Mesendoderm (in vitro differentiated cells): ENCODE measurements at regions not wholly inside any gene's neighbourhood (a gene's known extent, or its start where the extent isn't known, plus 50 kb on each side); places are given as distances from the start of the nearest gene placed in this dataset.

ENCODE experiments used
- DNase-seq: peaks from one replicate; pipeline ENCODE4 v3.0.0; 2013
- H2AK5ac ChIP-seq: 2 replicates; pipeline ENCODE4 v1.6.1; 2013; ENCODE audit warnings: low read length, inconsistent platforms
- H2BK120ac ChIP-seq: 2 replicates; pipeline ENCODE4 v1.6.1; 2013; ENCODE audit warnings: low read depth, mild to moderate bottlenecking, low read length, moderate library complexity, mixed read lengths
- H2BK15ac ChIP-seq: replicated peaks from 2 replicates; pipeline ENCODE4 v1.6.1; 2013; ENCODE audit warnings: low read depth, mild to moderate bottlenecking, moderate library complexity
- H2BK5ac ChIP-seq: 2 replicates; pipeline ENCODE4 v1.6.1; 2013; ENCODE audit warnings: low read length, inconsistent platforms
- H3K18ac ChIP-seq: 2 replicates; pipeline ENCODE4 v1.6.1; 2013; ENCODE audit warnings: mild to moderate bottlenecking, low read length, mixed read lengths
- H3K23ac ChIP-seq: one replicate; pipeline ENCODE4 v1.6.1; 2013; ENCODE audit warnings: low read length
- H3K27ac ChIP-seq: 2 replicates; pipeline ENCODE4 v1.5.1; 2013; ENCODE audit warnings: low read depth, mild to moderate bottlenecking, inconsistent platforms, low read length, moderate library complexity
- H3K27me3 ChIP-seq: 2 replicates; pipeline ENCODE4 v1.6.1; 2013; ENCODE audit warnings: low read length, control low read depth, mild to moderate bottlenecking, inconsistent platforms; ENCODE audit not compliant: insufficient read depth, poor library complexity
- H3K36me3 ChIP-seq: 2 replicates; pipeline ENCODE4 v1.6.1; 2013; ENCODE audit warnings: low read length, inconsistent platforms; ENCODE audit not compliant: control insufficient read depth, insufficient read depth
- H3K4ac ChIP-seq: one replicate; pipeline ENCODE4 v1.6.1; 2013; ENCODE audit warnings: low read depth, mild to moderate bottlenecking, low read length, moderate library complexity
- H3K4me1 ChIP-seq: 2 replicates; pipeline ENCODE4 v1.6.1; 2013; ENCODE audit warnings: low read depth, low read length, inconsistent platforms; ENCODE audit not compliant: control insufficient read depth
- H3K4me2 ChIP-seq: 2 replicates; pipeline ENCODE4 v1.6.1; 2013; ENCODE audit warnings: low read length
- H3K4me3 ChIP-seq: 2 replicates; pipeline ENCODE4 v1.5.1; 2013; ENCODE audit warnings: mild to moderate bottlenecking, low read length
- H3K56ac ChIP-seq: one replicate; pipeline ENCODE4 v1.6.1; 2013; ENCODE audit warnings: low read length
- H3K79me1 ChIP-seq: 2 replicates; pipeline ENCODE4 v1.6.1; 2013; ENCODE audit warnings: low read length, inconsistent platforms
- H3K79me2 ChIP-seq: 2 replicates; pipeline ENCODE4 v1.6.1; 2013; ENCODE audit warnings: mild to moderate bottlenecking, low read length; ENCODE audit not compliant: control insufficient read depth, insufficient read depth
- H3K9ac ChIP-seq: 2 replicates; pipeline ENCODE4 v1.6.1; 2013; ENCODE audit warnings: low read length, inconsistent platforms
- H4K5ac ChIP-seq: one replicate; pipeline ENCODE4 v1.6.1; 2013; ENCODE audit warnings: low read length
- H4K8ac ChIP-seq: one replicate; pipeline ENCODE4 v1.6.1; 2013; ENCODE audit warnings: low read depth, mild to moderate bottlenecking, control low read depth, low read length, moderate library complexity
- WGBS: extraction: QIAGEN DNeasy Blood & Tissue Kit; methylation state at CpG from one replicate; pipeline ENCODE4 v1.1.7; 2013; ENCODE audit warnings: low lambda C conversion rate, missing lambda C conversion rate; ENCODE audit not compliant: insufficient coverage; ENCODE audit errors: extremely low coverage; 5-methylcytosine and 5-hydroxymethylcytosine counted together

DNA sequence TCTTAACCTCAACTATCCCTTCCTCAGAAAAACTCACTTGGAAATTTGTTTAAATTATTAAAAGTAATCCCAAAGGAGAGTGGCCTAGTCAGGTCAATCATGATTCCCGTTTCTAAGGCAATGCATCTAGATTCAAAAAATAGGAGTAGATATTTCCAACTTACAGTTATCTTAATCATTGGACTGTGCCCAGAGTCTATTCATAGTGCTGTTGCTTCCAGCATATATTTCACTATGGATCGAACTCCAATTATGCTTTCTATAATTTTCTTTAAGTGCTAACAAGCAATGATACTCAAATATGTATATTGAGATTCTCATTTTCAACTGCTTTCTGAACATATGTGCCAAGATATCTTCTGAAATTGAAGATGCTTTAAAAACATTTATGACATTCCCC is 229.2 kb upstream of the NWD2 start:
- no peak overlapping the region for H2AK5ac ChIP-seq
- no peak overlapping the region for H3K4ac ChIP-seq
- no peak overlapping the region for H3K23ac ChIP-seq
- DNase-seq, result no peak
- no peak overlapping the region for H3K4me3 ChIP-seq
- H3K56ac ChIP-seq, result no peak overlapping the region
- no peak overlapping the region for H3K18ac ChIP-seq
- no peaks in the 10 kb centered on the region for H3K27me3 ChIP-seq
- no peak overlapping the region for H4K8ac ChIP-seq
- H2BK120ac ChIP-seq, result no peak overlapping the region
- no peaks in the 10 kb centered on the region for H3K36me3 ChIP-seq
- no peak overlapping the region for H2BK15ac ChIP-seq
- H3K79me2 ChIP-seq, result no peaks in the 10 kb centered on the region
- no peaks in the 10 kb centered on the region for H3K79me1 ChIP-seq
- no peak overlapping the region for H3K9ac ChIP-seq
- no peak overlapping the region for H3K4me2 ChIP-seq
- no peak overlapping the region for H4K5ac ChIP-seq
- no peaks in the 10 kb centered on the region for H3K4me1 ChIP-seq
- H3K27ac ChIP-seq, result no peak overlapping the region
- no peak overlapping the region for H2BK5ac ChIP-seq
- WGBS, result no CpG with 5 or more reads among the region's 2 CpGs

DNA sequence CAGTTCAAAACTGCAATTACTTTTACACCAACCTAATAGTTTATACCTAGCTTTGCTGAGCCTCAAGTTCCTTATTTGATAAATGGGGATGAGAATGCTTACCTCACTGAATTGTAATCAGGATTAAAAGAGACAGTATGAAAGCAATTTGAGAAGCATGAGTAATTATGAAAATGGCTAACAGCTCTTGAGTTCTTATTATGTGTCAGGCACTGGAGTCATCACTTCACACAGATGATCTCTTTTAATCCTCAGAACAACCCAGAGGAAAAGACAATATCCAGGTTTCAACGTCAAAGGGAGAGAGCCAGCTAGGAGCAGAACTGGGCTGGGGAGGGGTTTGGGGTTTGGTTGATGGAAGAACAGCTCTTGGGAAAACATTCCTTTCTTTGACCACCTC is 221.0 kb upstream of the NWD2 start:
- H3K36me3 ChIP-seq, result no peaks in the 10 kb centered on the region
- no peak overlapping the region for H3K9ac ChIP-seq
- no peaks in the 10 kb centered on the region for H3K4me1 ChIP-seq
- DNase-seq, result no peak
- no peak overlapping the region for H2AK5ac ChIP-seq
- no peaks in the 10 kb centered on the region for H3K79me2 ChIP-seq
- no peaks in the 10 kb centered on the region for H3K79me1 ChIP-seq
- H2BK5ac ChIP-seq, result no peak overlapping the region
- no peak overlapping the region for H3K56ac ChIP-seq
- no CpG with 5 or more reads among the region's 1 CpG for WGBS
- no peak overlapping the region for H3K4me3 ChIP-seq
- no peak overlapping the region for H4K5ac ChIP-seq
- H2BK120ac ChIP-seq, result no peak overlapping the region
- no peak overlapping the region for H2BK15ac ChIP-seq
- H4K8ac ChIP-seq, result no peak overlapping the region
- no peak overlapping the region for H3K4me2 ChIP-seq
- H3K27me3 ChIP-seq, result no peaks in the 10 kb centered on the region
- no peak overlapping the region for H3K18ac ChIP-seq
- H3K23ac ChIP-seq, result no peak overlapping the region
- no peak overlapping the region for H3K27ac ChIP-seq
- H3K4ac ChIP-seq, result no peak overlapping the region

DNA sequence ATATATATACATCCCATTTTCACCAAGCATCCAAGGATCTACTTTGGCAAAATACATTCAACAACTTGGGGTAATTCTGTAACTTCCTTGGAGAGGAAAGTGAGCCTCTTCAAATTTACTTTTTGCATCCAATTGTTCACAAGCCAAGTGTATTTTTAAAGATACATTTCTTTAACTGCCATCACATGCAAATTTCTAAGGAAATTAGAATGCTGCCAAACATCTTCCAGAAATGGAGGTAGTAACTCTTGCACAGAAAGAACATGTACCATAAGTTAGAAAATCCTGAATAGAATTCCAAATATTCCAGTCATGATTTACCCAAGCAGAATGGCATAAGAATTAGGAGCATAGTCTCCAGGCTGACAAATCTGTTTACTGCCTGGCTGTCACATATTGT is 220.5 kb upstream of the NWD2 start:
- no peak overlapping the region for H3K9ac ChIP-seq
- no peak overlapping the region for H3K4me2 ChIP-seq
- no peak overlapping the region for H2BK5ac ChIP-seq
- H3K56ac ChIP-seq, result no peak overlapping the region
- no peaks in the 10 kb centered on the region for H3K36me3 ChIP-seq
- no peak overlapping the region for H2BK15ac ChIP-seq
- H3K4me1 ChIP-seq, result no peaks in the 10 kb centered on the region
- H3K79me1 ChIP-seq, result no peaks in the 10 kb centered on the region
- no peak overlapping the region for H3K23ac ChIP-seq
- no peak overlapping the region for H3K27ac ChIP-seq
- H3K27me3 ChIP-seq, result no peaks in the 10 kb centered on the region
- no peak overlapping the region for H2AK5ac ChIP-seq
- no peak overlapping the region for H2BK120ac ChIP-seq
- no peak overlapping the region for H4K5ac ChIP-seq
- H4K8ac ChIP-seq, result no peak overlapping the region
- no peak overlapping the region for H3K18ac ChIP-seq
- H3K79me2 ChIP-seq, result no peaks in the 10 kb centered on the region
- no peak overlapping the region for H3K4me3 ChIP-seq
- no peak overlapping the region for H3K4ac ChIP-seq
- no peak for DNase-seq

DNA sequence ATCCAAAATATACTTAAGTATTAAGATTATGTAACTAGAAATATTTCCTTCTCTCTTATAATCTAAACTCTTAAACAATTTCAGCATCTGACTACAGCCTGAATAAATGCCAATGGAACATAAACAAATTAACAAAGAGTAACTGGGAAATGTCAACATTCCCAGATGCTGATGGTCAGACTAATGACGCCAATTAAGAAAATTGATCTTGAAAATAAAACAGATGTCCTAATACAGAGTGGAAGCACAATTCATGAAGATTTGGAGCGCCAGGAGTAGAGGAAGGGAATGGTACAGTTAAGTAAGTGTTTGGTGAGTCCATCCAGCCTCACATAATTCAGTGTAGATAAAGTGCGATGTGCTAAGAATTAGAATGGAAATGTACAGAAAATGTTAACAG is 203.7 kb upstream of the NWD2 start:
- Histone ChIP-seq H3K4me3 (no peak overlapping the region), H3K9ac (no peak overlapping the region), H3K4ac (no peak overlapping the region), H3K36me3 (no peaks in the 10 kb centered on the region), H2BK5ac (no peak overlapping the region), H3K27ac (no peak overlapping the region), H3K27me3 (no peaks in the 10 kb centered on the region), H3K56ac (no peak overlapping the region), H4K8ac (no peak overlapping the region), H3K4me2 (no peak overlapping the region), H3K18ac (no peak overlapping the region), H3K23ac (no peak overlapping the region), H2AK5ac (no peak overlapping the region), H3K79me2 (no peaks in the 10 kb centered on the region), H2BK15ac (no peak overlapping the region), H3K79me1 (no peaks in the 10 kb centered on the region), H3K4me1 (no peaks in the 10 kb centered on the region), H4K5ac (no peak overlapping the region), H2BK120ac (no peak overlapping the region)
- WGBS, result no CpG with 5 or more reads among the region's 3 CpGs
- DNase-seq, result no peak

DNA sequence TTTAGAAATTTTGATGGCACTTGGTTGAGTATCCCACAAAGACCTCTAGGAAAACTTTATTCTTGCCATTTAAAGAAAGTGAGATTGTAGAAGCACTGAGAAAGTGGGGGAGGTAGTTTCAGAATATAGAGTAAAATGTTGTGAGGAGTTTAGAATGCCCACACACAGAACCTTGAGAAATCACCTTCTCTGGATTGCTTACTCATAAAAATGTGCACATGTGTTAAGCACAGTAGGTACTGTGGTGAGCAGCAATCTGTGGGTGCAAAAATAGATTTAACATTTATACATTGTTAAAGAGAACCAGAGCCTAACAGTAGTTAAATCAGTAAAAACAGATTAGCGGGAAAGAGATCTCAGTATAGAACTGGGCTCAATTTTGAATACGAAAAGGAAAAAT is 201.2 kb upstream of the NWD2 start:
- Histone ChIP-seq H3K79me1 (no peaks in the 10 kb centered on the region), H3K9ac (no peak overlapping the region), H2BK120ac (no peak overlapping the region), H3K79me2 (no peaks in the 10 kb centered on the region), H3K4ac (no peak overlapping the region), H2BK5ac (no peak overlapping the region), H3K36me3 (no peaks in the 10 kb centered on the region), H3K56ac (no peak overlapping the region), H3K4me3 (no peak overlapping the region), H3K4me1 (no peaks in the 10 kb centered on the region), H2BK15ac (no peak overlapping the region), H3K27ac (no peak overlapping the region), H3K23ac (no peak overlapping the region), H2AK5ac (no peak overlapping the region), H4K8ac (no peak overlapping the region), H3K4me2 (no peak overlapping the region), H3K27me3 (no peaks in the 10 kb centered on the region), H3K18ac (no peak overlapping the region), H4K5ac (no peak overlapping the region)
- WGBS, result no CpG with 5 or more reads among the region's 2 CpGs
- DNase-seq, result no peak

DNA sequence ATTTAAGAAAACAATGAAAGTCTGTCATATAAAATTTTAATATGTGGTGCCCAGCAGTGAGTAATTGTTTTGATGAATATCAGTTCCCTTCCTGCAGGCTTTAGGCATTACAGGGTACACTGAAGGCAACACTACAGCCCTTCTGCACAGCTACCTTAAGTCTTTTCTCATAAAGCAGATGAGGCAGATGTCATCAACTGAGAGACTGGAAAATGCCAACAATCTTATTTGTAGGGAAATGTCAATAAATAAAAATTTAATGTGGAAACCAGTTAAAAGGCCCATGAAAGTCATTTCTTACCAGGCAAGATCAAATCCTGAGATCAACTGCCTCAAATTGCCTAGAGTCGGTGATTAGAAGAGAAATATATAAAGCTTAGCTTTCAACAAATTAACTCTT is 193.4 kb upstream of the NWD2 start:
- Histone ChIP-seq H2BK120ac (no peak overlapping the region), H3K4me3 (no peak overlapping the region), H3K4me1 (no peaks in the 10 kb centered on the region), H3K36me3 (no peaks in the 10 kb centered on the region), H3K27ac (no peak overlapping the region), H4K5ac (no peak overlapping the region), H4K8ac (no peak overlapping the region), H3K56ac (no peak overlapping the region), H3K18ac (no peak overlapping the region), H2BK15ac (no peak overlapping the region), H3K27me3 (no peaks in the 10 kb centered on the region), H3K79me2 (no peaks in the 10 kb centered on the region), H2BK5ac (no peak overlapping the region), H3K79me1 (no peaks in the 10 kb centered on the region), H3K23ac (no peak overlapping the region), H3K4ac (no peak overlapping the region), H3K9ac (no peak overlapping the region), H2AK5ac (no peak overlapping the region), H3K4me2 (no peak overlapping the region)
- DNase-seq, result no peak
- no CpG with 5 or more reads among the region's 1 CpG for WGBS
